HCT116 (cell line): ENCODE measurements at regions not wholly inside any gene's neighbourhood (a gene's known extent, or its start where the extent isn't known, plus 50 kb on each side); places are given as distances from the start of the nearest gene placed in this dataset.

Source experiments
- ATAC-seq: fragments of 200-7000 bp; cut with Tn5 transposase; 2 replicates; pipeline ENCODE4 v1.9.1; 2020; ENCODE audit warnings: mild to moderate bottlenecking, moderate library complexity
- BruUV-seq: library from RNA; stranded (reverse); fragments of 400-500 nt; replicated peaks from 2 replicates; lab custom pipeline; 2021; lab: Mats Ljungman, UMichigan
- CTCF ChIA-PET: fragments of 300-600 bp; sonication (Branson Sonifier 250); formaldehyde crosslinking; loops from one replicate; lab custom pipeline; 2021; ENCODE audit warnings: antibody characterized with exemption; lab: Charles Lee
- POLR2A ChIA-PET: fragments of 300-600, 350-600 bp; sonication (Branson Sonifier 250); formaldehyde crosslinking; loops from one replicate; lab custom pipeline; 2021; ENCODE audit warnings: antibody characterized with exemption; lab: Charles Lee
- RAD21 ChIA-PET, 2 experiments: fragments of 300-600 bp; sonication (Branson Sonifier 250); formaldehyde crosslinking; loops; one replicate each; lab custom pipeline; 2023; ENCODE audit warnings: low total read pairs in 2 of 2; ENCODE audit not compliant: uncharacterized antibody in 2 of 2, unreplicated experiment in 2 of 2, low non-redundant PET in 1 of 2; lab: Charles Lee
- DNase-seq: peaks from one replicate; pipeline ENCODE4 v3.0.0-alpha.2; 2010; ENCODE audit warnings: low read depth, low spot score
- H2AFZ ChIP-seq: fragments of 200-600 bp; shearing (Covaris generic), sonication (generic); 2 replicates; pipeline ENCODE4 v1.6.1; 2017; ENCODE audit warnings: low read depth, mixed run types, mixed read lengths, antibody characterized with exemption, low read length; ENCODE audit not compliant: poor library complexity, severe bottlenecking
- H3K27ac ChIP-seq: 2 replicates; pipeline ENCODE4 v1.5.1; 2012; ENCODE audit warnings: low read depth, low read length
- H3K27me3 ChIP-seq: fragments of 200-600 bp; sonication (generic); 2 replicates; pipeline ENCODE4 v1.6.1; 2016; ENCODE audit warnings: mixed run types, low read length, mixed read lengths; ENCODE audit not compliant: insufficient read depth
- H3K36me3 ChIP-seq, 2 experiments: fragments of 200-500 bp in 1 of 2; fragments of 200-600 bp in 1 of 2; sonication (Bioruptor generic) in 1 of 2; sonication (generic) in 1 of 2; 2 replicates each; pipeline versions ENCODE4 v1.5.1 to v1.6.1; 2014 to 2016; ENCODE audit warnings: low read length in 2 of 2, inconsistent platforms in 1 of 2, mixed read lengths in 1 of 2, mixed run types in 1 of 2; ENCODE audit not compliant: insufficient read depth in 2 of 2, control insufficient read depth in 1 of 2
- H3K4me1 ChIP-seq, 2 experiments: fragments of 200-600 bp in 1 of 2; sonication (generic) in 1 of 2; 2 replicates each; pipeline versions ENCODE4 v1.5.1 to v1.6.1; 2012 to 2017; ENCODE audit warnings: low read length in 2 of 2, inconsistent platforms in 1 of 2, mild to moderate bottlenecking in 1 of 2, mixed read lengths in 1 of 2, mixed run types in 1 of 2, moderate library complexity in 1 of 2; ENCODE audit not compliant: insufficient read depth in 2 of 2, control insufficient read depth in 1 of 2
- H3K4me2 ChIP-seq: fragments of 200-600 bp; sonication (generic); 2 replicates; pipeline ENCODE4 v1.6.1; 2017; ENCODE audit warnings: mixed run types, low read length, mixed read lengths
- H3K4me3 ChIP-seq, 2 experiments: fragments of 200-600 bp in 1 of 2; sonication (generic) in 1 of 2; replicated peaks in 1 of 2; 2 replicates each; pipeline ENCODE4 v1.5.1; 2011 to 2016; ENCODE audit warnings: low read length in 2 of 2, control low read depth in 1 of 2, low read depth in 1 of 2, mild to moderate bottlenecking in 1 of 2, mixed read lengths in 1 of 2, mixed run types in 1 of 2
- H3K79me2 ChIP-seq: fragments of 200-600 bp; sonication (generic); 2 replicates; pipeline ENCODE4 v1.6.1; 2017; ENCODE audit warnings: mild to moderate bottlenecking, mixed run types, low read length, moderate library complexity, mixed read lengths; ENCODE audit not compliant: insufficient read depth
- H3K9ac ChIP-seq: fragments of 200-600 bp; sonication (generic); 2 replicates; pipeline ENCODE4 v1.6.1; 2016; ENCODE audit warnings: low read length, mixed read lengths
- H3K9me2 ChIP-seq: fragments of 200-600 bp; sonication (generic), shearing (Covaris generic); 2 replicates; pipeline ENCODE4 v1.6.1; 2017; ENCODE audit warnings: mixed run types, mild to moderate bottlenecking, moderate library complexity; ENCODE audit not compliant: insufficient read depth
- H3K9me3 ChIP-seq, 2 experiments: fragments of 200-500 bp in 1 of 2; fragments of 200-600 bp in 1 of 2; sonication (Bioruptor generic) in 1 of 2; sonication (generic) in 1 of 2; 2 replicates each; pipeline ENCODE4 v1.6.1; 2014 to 2017; ENCODE audit warnings: low read length in 2 of 2, mixed read lengths in 2 of 2, inconsistent platforms in 1 of 2, low read depth in 1 of 2, mild to moderate bottlenecking in 1 of 2, mixed run types in 1 of 2, moderate library complexity in 1 of 2; ENCODE audit not compliant: control insufficient read depth in 1 of 2, insufficient read depth in 1 of 2
- H4K20me1 ChIP-seq: fragments of 200-600 bp; sonication (generic), shearing (Covaris generic); 2 replicates; pipeline ENCODE4 v1.6.1; 2017; ENCODE audit warnings: mixed run types, mild to moderate bottlenecking, moderate library complexity; ENCODE audit not compliant: insufficient read depth
- ATF3 ChIP-seq: IDR thresholded peaks from 2 replicates; pipeline ENCODE4 v1.6.1; 2012
- CTCF ChIP-seq, 3 experiments: fragments of 200-600 bp in 1 of 3; sonication (generic) in 1 of 3; IDR thresholded peaks in 2 of 3; conservative IDR thresholded peaks in 1 of 3; 2 replicates each; pipeline ENCODE4 v1.5.1; 2012 to 2017; ENCODE audit warnings: low read depth in 2 of 3, low read length in 2 of 3, antibody characterized with exemption in 1 of 3, borderline replicate concordance in 1 of 3, control low read depth in 1 of 3, mild to moderate bottlenecking in 1 of 3, mixed read lengths in 1 of 3, mixed run types in 1 of 3, moderate library complexity in 1 of 3; ENCODE audit not compliant: insufficient read depth in 1 of 3
- ELF1 ChIP-seq: IDR thresholded peaks from 2 replicates; pipeline ENCODE4 v1.6.1; 2012; ENCODE audit warnings: low read depth, borderline replicate concordance
- JUND ChIP-seq: IDR thresholded peaks from 2 replicates; pipeline ENCODE4 v1.6.1; 2012
- RAD21 ChIP-seq: IDR thresholded peaks from 2 replicates; pipeline ENCODE4 v1.6.1; 2012; ENCODE audit warnings: low read depth, mild to moderate bottlenecking
- YY1 ChIP-seq: IDR thresholded peaks from 2 replicates; pipeline ENCODE4 v1.6.1; 2011; ENCODE audit warnings: low read length, low read depth, moderate library complexity, mild to moderate bottlenecking; ENCODE audit not compliant: insufficient replicate concordance; ENCODE audit errors: extremely low read depth
- ZFX ChIP-seq: fragments of 450-650 bp; IDR thresholded peaks from 2 replicates; pipeline ENCODE4 v1.6.1; 2017
- intact Hi-C: fragments of 100-400 bp; cut with micrococcal nuclease; formaldehyde crosslinking; loops from 2 replicates; pipeline ENCODE4 v1.10.0; 2022

- Histone ChIP-seq H3K27ac (no peak overlapping the region), H3K79me2 (no peaks in the 10 kb centered on the region), H3K9me3 (no peaks in the 10 kb centered on the region), H4K20me1 (no peaks in the 10 kb centered on the region), H3K4me1 (peaks cover 8 to 25% of the 10 kb centered on the region in 2 experiments; a peak in 3 of 4 replicates), H3K4me3 (no peak overlapping the region), H3K27me3 (no peaks in the 10 kb centered on the region), H3K36me3 (no peaks in the 10 kb centered on the region), H2AFZ (no peak overlapping the region), H3K4me2 (no peak overlapping the region), H3K9ac (no peak overlapping the region), H3K9me2 (no peaks in the 10 kb centered on the region)
- CTCF ChIA-PET, result no interaction called here
- RAD21 ChIA-PET, result no interaction called here
- no peak for DNase-seq
- BruUV-seq, result no TSS peak
- TF ChIP-seq JUND (no peak), ATF3 (no peak), CTCF (IDR thresholded peaks at IDR 0.05 in 2 of 3, conservative IDR thresholded peaks at IDR 0.05 in 1 of 3; ENCODE audit: borderline replicate concordance in 1 of 3, insufficient read depth in 1 of 3, low read depth in 2 of 3, low read length in 2 of 3) (no peak), ZFX (no peak), RAD21 (no peak), ELF1 (no peak), YY1 (no peak)
- POLR2A ChIA-PET, result no interaction called here
- intact Hi-C loops, result no loop called here
- no peak for ATAC-seq
Measured at GRCh38 chr14:66115740-66116502, 370.2 kb upstream of the CCDC196 start.
